ENCODE measurements at regions not wholly inside any gene's neighbourhood (a gene's known extent, or its start where the extent isn't known, plus 50 kb on each side); places are given as distances from the start of the nearest gene placed in this dataset.
"Not testable (repeated sequence)": the region's sequence is repeated elsewhere in the genome, so short reads cannot be mapped to it uniquely, and the experiment has no call there.

DNA sequence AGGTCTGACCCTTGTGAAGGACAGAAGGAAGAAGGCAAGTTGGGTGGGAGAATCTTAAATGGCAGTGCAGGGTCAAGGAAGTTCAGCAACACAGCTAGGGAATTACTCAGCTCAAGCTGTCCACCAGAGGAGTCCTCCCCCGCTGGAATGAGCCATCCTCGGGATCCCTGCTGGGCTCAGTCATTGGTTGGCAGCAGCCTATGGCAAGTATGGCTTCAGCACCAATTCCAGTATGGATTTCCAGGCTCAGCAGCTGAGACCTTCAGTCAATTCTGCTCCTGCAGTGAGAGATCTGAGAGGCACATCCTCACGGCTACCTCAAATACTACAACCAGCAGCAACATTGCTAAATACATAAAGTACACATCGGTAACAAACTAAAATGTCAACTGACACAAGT is 280.6 kb upstream of the PIK3R1 start:
- no peak for DNase-seq (ENCODE audit: extremely low read depth, low read depth)
- TF ChIP-seq, protein P1, sequence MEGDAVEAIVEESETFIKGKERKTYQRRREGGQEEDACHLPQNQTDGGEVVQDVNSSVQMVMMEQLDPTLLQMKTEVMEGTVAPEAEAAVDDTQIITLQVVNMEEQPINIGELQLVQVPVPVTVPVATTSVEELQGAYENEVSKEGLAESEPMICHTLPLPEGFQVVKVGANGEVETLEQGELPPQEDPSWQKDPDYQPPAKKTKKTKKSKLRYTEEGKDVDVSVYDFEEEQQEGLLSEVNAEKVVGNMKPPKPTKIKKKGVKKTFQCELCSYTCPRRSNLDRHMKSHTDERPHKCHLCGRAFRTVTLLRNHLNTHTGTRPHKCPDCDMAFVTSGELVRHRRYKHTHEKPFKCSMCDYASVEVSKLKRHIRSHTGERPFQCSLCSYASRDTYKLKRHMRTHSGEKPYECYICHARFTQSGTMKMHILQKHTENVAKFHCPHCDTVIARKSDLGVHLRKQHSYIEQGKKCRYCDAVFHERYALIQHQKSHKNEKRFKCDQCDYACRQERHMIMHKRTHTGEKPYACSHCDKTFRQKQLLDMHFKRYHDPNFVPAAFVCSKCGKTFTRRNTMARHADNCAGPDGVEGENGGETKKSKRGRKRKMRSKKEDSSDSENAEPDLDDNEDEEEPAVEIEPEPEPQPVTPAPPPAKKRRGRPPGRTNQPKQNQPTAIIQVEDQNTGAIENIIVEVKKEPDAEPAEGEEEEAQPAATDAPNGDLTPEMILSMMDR (IDR thresholded peaks at IDR 0.05; ENCODE audit: low read depth, low read length), result no peak

DNA sequence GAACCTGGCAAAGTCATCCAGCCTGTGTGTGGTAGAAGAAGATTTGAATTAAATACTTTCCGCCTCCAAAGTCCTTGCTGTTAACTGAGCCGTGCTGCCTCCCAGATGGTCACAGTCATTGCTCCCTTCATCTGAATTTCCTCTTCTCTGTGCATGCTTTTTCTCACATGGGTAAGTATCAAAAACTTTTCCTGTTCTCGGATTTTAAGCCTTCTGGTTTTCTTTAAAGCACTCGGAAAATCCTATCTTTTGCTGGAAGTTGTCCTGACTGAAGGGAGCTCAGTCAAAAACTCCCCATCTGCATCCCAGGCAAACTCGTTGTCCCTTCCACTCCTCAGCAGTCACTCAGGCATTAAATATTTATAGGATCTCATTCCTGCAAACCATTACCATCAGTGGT is 290.0 kb upstream of the PIK3R1 start:
- TF ChIP-seq, protein P1 (IDR thresholded peaks at IDR 0.05; ENCODE audit: low read depth, low read length), result no peak
- no peak for DNase-seq (ENCODE audit: extremely low read depth, low read depth)

DNA sequence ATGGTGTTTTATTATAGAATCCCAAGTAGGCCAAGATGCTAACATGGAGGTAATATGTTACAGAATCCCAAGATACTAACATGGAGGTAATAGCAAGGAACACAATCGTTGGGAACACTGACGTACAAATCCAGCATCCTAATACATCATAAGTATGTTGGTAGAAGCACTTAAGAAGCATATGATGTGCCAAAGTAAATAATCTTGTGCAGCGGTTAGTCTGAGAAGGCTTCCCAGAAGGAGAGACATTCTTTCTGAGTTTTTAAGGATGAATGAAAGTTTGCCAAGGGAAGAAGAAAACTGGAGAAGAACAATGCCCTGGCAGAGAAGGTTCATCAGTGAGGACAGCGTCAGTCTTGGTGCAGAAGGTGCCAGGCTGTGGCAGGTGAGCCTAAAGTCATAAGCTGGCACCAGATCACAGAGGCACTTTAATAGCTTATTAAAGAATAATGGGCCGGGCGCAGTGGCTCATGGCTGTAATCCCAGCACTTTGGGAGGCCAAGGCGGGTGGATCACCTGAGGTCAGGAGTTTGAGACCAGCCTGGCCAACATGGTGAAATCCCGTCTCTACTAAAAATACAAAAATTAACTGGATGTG is 294.5 kb upstream of the PIK3R1 start:
- TF ChIP-seq, protein P1 (IDR thresholded peaks at IDR 0.05; ENCODE audit: low read depth, low read length), result no peak
- DNase-seq (ENCODE audit: extremely low read depth, low read depth), result no peak

DNA sequence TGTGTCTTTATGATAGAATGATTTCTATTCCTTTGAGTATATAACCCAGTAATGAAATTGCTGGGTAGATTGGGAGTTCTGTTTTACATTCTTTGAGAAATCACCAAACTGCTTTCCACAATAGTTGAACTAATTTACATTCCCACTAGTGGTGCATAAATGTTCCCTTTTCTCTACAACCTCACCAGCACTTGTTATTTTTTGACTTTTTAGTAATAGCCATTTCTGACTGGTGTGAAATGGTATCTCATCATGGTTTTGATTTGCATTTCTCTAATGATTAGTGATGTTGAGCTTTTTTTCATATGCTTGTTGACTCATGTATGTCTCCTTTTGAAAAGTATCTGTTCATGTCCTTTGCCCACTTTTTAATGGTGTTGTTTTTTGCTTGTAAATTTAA is 296.0 kb upstream of the PIK3R1 start:
- not testable (repeated sequence) for DNase-seq (ENCODE audit: extremely low read depth, low read depth)

DNA sequence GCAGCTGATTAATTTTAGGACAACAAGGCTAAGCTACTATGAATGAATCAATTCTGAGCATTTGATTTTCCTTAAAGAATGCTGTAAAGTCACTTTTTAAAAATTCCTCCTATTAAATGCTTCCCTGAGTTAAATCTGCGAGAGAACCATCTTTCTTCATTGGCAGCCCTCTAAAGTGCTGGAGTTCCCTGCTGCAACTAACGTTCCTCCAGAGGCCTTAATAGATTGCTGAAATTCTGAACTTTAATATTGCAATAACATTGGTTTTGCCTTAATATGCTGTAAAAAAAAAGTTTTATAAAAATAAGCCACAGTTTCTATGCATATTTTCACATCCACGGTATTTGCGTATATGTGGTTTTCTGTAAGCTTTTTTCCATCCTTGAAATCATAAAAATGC is 298.0 kb upstream of the PIK3R1 start:
- TF ChIP-seq, protein P1 (IDR thresholded peaks at IDR 0.05; ENCODE audit: low read depth, low read length), result no peak
- DNase-seq (ENCODE audit: extremely low read depth, low read depth), result no peak

DNA sequence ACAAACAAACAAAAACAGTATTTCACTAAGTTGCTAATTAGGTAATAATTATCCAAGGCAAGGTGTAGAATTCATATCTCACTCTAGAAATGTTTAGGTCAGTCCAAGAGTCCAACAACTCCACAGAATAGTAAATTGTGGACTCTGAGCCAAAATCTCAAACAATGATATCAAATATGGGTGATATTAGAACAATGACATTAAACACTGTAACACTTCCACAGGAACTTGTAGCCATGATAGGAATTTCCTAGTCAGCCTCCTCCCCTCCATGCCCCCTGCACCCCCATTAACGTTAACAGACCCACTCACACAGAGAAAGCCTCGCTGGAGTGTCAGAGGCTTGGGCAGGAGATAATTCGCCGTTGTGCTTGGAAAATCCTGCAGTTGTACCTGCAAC is 305.0 kb upstream of the PIK3R1 start:
- TF ChIP-seq, protein P1 (IDR thresholded peaks at IDR 0.05; ENCODE audit: low read depth, low read length), result no peak
- DNase-seq (ENCODE audit: extremely low read depth, low read depth), result no peak

DNA sequence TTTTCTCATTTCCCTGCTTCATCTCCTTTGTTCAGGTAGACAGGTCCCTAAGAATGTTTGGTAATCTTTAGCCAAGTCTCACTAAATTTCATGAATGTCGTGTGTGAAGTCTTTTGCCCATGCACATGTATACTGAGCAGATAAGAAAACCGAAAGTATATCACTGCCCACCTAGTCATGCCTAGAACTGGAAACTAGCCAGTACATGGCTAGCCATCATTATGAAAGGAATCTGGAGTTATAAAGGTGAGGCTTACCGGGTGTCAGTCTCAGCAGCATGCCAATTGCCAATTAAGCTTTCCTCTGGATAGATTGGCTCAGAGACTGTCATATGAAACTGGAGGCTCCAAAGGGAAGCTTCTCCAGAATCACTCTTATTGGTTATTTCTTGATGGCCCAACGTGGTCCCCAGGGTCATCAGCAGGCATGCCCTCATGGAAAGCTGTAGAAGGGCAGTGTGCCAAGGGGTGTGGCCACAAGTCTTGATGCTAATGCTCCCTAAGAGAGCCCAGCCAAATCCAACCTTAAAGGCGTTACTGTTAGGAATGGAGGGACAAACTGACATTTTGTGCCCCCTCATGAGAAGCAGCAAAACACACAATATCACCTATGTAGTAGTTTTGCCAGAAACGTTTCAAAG is 307.3 kb upstream of the PIK3R1 start:
- TF ChIP-seq, protein P1 (IDR thresholded peaks at IDR 0.05; ENCODE audit: low read depth, low read length), result no peak
- no peak for DNase-seq (ENCODE audit: extremely low read depth, low read depth)

DNA sequence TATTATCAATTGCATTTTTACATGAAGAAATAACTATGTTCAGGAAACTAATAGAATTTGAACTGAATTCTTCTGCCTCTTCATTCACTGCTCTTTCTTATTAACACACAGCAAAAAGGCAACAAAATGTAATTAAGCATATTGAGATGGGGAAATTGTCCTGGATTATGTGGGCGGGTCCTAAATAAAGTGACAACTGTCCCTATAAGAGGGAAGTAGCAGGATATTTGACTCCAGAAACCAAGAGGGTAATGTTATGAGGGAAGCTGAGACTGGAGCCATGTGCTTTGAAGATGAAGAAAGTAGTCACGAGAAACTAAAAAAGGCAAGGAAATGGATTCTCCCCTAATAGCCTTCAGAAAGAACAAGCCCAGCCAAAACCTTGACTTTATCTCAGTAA is 311.2 kb upstream of the PIK3R1 start:
- TF ChIP-seq, protein P1 (IDR thresholded peaks at IDR 0.05; ENCODE audit: low read depth, low read length), result no peak
- no peak for DNase-seq (ENCODE audit: extremely low read depth, low read depth)

All from AG09319 (cell line).